Right atrium auricular region (tissue), 2 donors: ENCODE measurements at regions not wholly inside any gene's neighbourhood (a gene's known extent, or its start where the extent isn't known, plus 50 kb on each side); places are given as distances from the start of the nearest gene placed in this dataset.

Experiments used
- DNase-seq: peaks from one replicate; pipeline ENCODE4 v3.0.0-alpha.2; 2019; ENCODE audit warnings: low spot score
- H3K27ac ChIP-seq, 2 donors: fragments of 200-600 bp; sonication (generic); 1 replicate in 1 of 2; 2 replicates in 1 of 2; pipeline ENCODE4 v1.5.1; 2016 to 2019
- H3K27me3 ChIP-seq, 2 donors: fragments of 200-600 bp; sonication (generic); one replicate each; pipeline versions ENCODE4 v1.5.1 to v1.6.0; 2017 to 2019
- H3K36me3 ChIP-seq: fragments of 200-600 bp; sonication (generic); one replicate; pipeline ENCODE4 v1.5.1; 2016
- H3K4me1 ChIP-seq, 2 donors: fragments of 200-600 bp; sonication (generic); one replicate each; pipeline versions ENCODE4 v1.5.1 to v1.6.0; 2017 to 2019
- H3K4me3 ChIP-seq, 2 donors: fragments of 200-600 bp; sonication (generic); 1 replicate in 1 of 2; 2 replicates in 1 of 2; pipeline ENCODE4 v1.5.1; 2017 to 2019; ENCODE audit warnings: mild to moderate bottlenecking in 1 of 2, moderate library complexity in 1 of 2
- H3K9me3 ChIP-seq, 2 donors: fragments of 200-600 bp; sonication (generic); one replicate each; pipeline ENCODE4 v1.5.1; 2019
- CTCF ChIP-seq, 2 donors: fragments of 200-600 bp; sonication (generic); IDR thresholded peaks; one replicate each; pipeline ENCODE4 v1.5.1; 2019; ENCODE audit warnings: antibody characterized with exemption in 2 of 2

- TF ChIP-seq CTCF (IDR thresholded peaks at IDR 0.05) = no peak
- H3K4me3 ChIP-seq = no peak overlapping the region
- no peak overlapping the region for H3K27ac ChIP-seq
- no peaks in the 10 kb centered on the region for H3K27me3 ChIP-seq
- no peaks in the 10 kb centered on the region for H3K9me3 ChIP-seq
- DNase-seq = no peak
- no peaks in the 10 kb centered on the region for H3K4me1 ChIP-seq
- H3K36me3 ChIP-seq = no peaks in the 10 kb centered on the region
Observed at GRCh38 chr19:28196961-28197360, 1016.0 kb downstream of the UQCRFS1 start.

- no peak for DNase-seq
- H3K27me3 ChIP-seq = no peaks in the 10 kb centered on the region
- H3K4me3 ChIP-seq = no peak overlapping the region
- TF ChIP-seq CTCF (IDR thresholded peaks at IDR 0.05) = no peak
- H3K36me3 ChIP-seq = no peaks in the 10 kb centered on the region
- no peaks in the 10 kb centered on the region for H3K4me1 ChIP-seq
- H3K9me3 ChIP-seq = no peaks in the 10 kb centered on the region
- H3K27ac ChIP-seq = no peak overlapping the region
Observed at GRCh38 chr19:28196101-28196500, 1016.9 kb downstream of the UQCRFS1 start.

GRCh38 chr19:28185646-28186045 lies 1027.3 kb downstream of the UQCRFS1 start:
- Histone ChIP-seq H3K27ac (no peak overlapping the region), H3K27me3 (no peaks in the 10 kb centered on the region), H3K9me3 (no peaks in the 10 kb centered on the region), H3K4me3 (no peak overlapping the region), H3K4me1 (peaks cover 0 to 5% of the 10 kb centered on the region in 2 donors), H3K36me3 (no peaks in the 10 kb centered on the region)
- no peak for DNase-seq
- TF ChIP-seq CTCF (IDR thresholded peaks at IDR 0.05) = no peak

GRCh38 chr19:28184997-28185396 lies 1028.0 kb downstream of the UQCRFS1 start:
- no peaks in the 10 kb centered on the region for H3K36me3 ChIP-seq
- no peak overlapping the region for H3K27ac ChIP-seq
- H3K9me3 ChIP-seq = no peaks in the 10 kb centered on the region
- H3K4me1 ChIP-seq = peaks cover 0 to 5% of the 10 kb centered on the region in 2 donors
- H3K4me3 ChIP-seq = no peak overlapping the region
- TF ChIP-seq CTCF (IDR thresholded peaks at IDR 0.05) = no peak
- no peak for DNase-seq
- H3K27me3 ChIP-seq = no peaks in the 10 kb centered on the region

- no peaks in the 10 kb centered on the region for H3K27me3 ChIP-seq
- TF ChIP-seq CTCF (IDR thresholded peaks at IDR 0.05) = no peak
- no peaks in the 10 kb centered on the region for H3K36me3 ChIP-seq
- no peak overlapping the region for H3K4me3 ChIP-seq
- peaks cover 0 to 23% of the 10 kb centered on the region in 2 donors for H3K9me3 ChIP-seq
- no peaks in the 10 kb centered on the region for H3K4me1 ChIP-seq
- DNase-seq = no peak
- no peak overlapping the region for H3K27ac ChIP-seq
Observed at GRCh38 chr19:28176193-28176592, 1036.8 kb downstream of the UQCRFS1 start.

- no peak overlapping the region for H3K4me3 ChIP-seq
- no peak overlapping the region for H3K27ac ChIP-seq
- DNase-seq = no peak
- H3K36me3 ChIP-seq = no peaks in the 10 kb centered on the region
- TF ChIP-seq CTCF (IDR thresholded peaks at IDR 0.05) = no peak
- peaks cover 0 to 10% of the 10 kb centered on the region in 2 donors for H3K9me3 ChIP-seq
- H3K27me3 ChIP-seq = no peaks in the 10 kb centered on the region
- no peaks in the 10 kb centered on the region for H3K4me1 ChIP-seq
Observed at GRCh38 chr19:28171983-28172382, 1041.0 kb downstream of the UQCRFS1 start.
